ENCODE measurements at regions not wholly inside any gene's neighbourhood (a gene's known extent, or its start where the extent isn't known, plus 50 kb on each side); places are given as distances from the start of the nearest gene placed in this dataset.

DNA sequence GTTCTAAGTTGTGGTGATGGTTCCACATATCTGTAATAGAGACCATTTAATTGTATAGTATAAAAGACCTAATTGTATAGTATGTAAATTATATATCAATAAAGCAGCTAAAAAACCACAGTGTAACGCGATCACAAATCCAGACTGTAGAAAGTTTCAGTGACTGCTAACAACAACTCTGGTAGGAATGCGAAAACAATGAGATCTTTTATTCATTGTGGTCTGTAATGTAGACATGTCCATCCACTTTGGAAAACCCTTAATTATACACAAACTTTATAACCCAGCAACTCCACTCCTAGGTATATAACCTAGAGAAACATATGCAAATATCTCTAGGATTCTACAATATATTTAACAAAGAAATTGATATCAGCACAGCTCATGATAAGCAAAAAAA is 549.5 kb downstream of the SLITRK1 start:
- no peak for DNase-seq (ENCODE audit: low spot score)

GRCh38 chr13:83327091-83327490 is 555.2 kb downstream of the SLITRK1 start:
- DNase-seq (ENCODE audit: low spot score): no peak

GRCh38 chr13:83325125-83325853 is 557.0 kb downstream of the SLITRK1 start:
- DNase-seq (ENCODE audit: low spot score): no peak

DNA sequence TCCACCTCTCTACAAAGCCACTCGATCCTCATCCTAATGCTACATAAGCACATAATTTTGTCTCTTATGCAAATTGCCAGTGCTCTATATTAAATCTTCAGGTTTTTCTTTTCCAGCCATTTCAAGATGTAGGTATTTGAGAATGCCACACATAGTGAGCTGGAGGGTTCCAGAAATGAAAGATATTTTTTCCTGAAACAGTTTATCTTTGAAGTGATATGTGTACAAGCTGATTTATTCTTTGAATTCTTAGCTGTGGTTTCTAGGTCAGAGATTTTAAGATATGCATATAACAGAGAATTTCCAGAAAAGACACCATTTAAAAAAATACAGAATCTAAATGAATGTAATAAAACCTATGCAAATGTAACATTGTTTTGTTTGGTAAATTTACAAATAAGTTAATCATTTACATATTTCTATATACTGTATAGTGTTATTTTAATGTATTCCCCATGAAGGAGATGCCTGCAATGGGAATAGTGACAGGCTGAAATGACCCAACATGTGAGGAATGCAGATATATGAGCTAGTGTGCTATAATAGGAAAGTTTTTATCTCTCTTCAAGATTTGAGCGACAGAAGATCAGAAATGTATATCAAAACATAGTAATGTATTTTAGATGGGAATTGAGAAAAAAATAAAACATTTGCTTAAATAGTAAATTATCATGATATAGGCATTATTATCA is 570.2 kb downstream of the SLITRK1 start:
- DNase-seq (ENCODE audit: low spot score): no peak

- no peak for DNase-seq (ENCODE audit: low spot score)
Observed at GRCh38 chr13:83298617-83299016, 583.7 kb downstream of the SLITRK1 start.

DNA sequence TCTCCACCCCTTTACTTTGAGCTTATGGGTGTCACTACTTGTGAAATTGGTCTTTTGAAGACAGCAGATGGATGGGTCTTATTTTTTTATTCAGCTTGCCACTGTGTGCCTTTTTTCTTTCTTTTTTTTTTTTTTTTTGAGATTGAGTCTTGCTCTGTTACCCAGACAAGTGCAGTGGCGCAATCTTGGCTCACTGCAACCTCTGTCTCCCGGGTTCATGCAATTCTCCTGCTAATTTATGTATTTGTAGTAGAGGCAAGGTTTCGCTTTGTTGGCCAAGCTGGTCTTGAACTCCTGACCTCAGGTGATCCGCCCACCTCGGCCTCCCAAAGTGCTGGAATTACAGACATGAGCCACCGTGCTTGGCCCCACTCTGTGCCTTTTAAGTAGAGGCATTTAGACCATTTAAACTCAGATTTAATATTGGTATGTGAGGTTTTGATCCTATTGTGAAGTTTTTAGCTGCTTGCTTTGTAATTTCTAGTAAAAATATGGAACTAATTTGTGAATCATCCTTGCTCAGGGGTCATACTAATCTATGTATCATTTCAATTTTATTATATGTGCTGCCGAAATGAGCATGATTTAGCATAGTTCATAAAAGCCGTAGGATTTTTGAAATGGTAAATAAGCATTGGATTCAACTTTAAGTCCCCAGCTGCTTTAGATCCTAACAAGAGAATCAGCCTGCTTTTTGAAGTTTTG is 584.5 kb downstream of the SLITRK1 start:
- no peak for DNase-seq (ENCODE audit: low spot score)

DNA sequence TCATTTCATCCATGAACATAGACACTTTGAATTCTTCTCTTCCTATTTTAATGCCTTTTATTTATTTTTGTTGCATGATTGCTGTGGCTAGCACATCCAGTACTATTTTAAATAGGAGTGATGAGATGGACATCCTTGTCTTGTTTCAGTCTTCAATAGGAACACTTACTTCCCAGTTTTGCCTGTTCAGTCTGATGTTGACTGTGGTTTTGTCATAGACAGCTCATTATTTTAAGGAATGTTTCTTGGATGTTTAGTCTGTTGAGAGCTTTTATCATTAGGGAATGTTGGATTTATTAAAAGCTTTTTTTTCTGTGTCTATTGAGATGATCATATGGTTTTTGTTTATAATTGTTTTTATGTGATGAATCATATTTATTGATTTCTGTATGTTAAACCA is 586.6 kb downstream of the SLITRK1 start:
- DNase-seq (ENCODE audit: low spot score): no peak

DNA sequence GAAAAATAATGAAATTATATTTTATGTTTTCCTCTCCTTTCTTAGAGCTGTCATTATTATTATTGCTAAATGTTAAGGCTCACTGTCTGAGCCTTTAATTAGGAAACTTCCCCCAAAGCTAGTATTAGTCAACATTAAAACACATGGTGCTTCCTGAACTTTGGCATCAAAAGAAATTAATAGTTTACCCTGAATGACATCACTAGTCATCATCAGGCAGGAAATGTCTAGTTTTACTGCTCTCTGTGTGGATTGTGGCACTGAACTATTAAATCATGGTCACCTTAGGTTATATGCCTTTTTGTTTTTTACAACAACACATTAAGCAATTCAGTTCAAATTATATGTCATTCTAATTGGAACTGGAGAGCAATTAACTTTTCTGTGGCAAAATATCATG is 595.5 kb downstream of the SLITRK1 start:
- no peak for DNase-seq (ENCODE audit: low spot score)

DNA sequence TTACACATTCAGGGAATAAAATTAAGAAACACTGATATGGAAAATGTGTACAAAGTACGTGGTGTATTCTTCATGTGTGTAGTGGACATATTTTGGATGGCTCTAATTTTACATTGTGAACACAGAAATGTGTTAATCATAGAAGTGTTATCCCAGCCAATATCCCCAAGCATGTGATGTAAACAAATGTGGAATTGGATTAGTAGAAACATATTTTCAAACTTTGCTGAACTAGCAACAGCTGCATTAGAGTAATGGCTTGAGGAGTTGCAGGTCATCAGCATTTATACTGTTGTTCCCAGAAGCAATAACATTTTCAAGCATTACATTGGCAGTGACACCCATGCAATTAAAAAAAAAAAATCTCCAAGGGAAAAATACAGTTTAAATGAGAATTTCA is 600.6 kb downstream of the SLITRK1 start:
- no peak for DNase-seq (ENCODE audit: low spot score)

DNA sequence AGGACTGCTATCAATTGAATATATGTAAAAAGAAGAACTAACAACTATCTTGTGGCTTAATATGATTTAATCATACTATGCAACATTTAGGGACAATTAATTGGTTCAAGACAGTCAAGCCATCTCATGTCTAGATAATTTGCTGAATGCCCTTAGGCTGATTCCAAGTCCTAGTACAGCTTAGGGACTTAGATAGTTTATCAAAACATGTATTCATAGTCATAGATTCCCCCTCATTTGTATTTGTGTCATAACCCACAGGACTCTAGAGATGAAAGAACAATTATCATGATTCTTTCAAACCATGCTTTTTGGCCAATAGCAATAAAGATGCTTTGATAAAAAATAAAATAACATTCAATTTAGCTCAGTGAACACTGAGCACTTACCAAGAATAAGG is 607.6 kb downstream of the SLITRK1 start:
- peak; percentile 1 for DNase-seq (ENCODE audit: low spot score)

- no peak for DNase-seq (ENCODE audit: low spot score)
Observed at GRCh38 chr13:83272652-83273240, 609.5 kb downstream of the SLITRK1 start.

- DNase-seq (ENCODE audit: low spot score): no peak
Observed at GRCh38 chr13:83272076-83272475, 610.2 kb downstream of the SLITRK1 start.

GRCh38 chr13:83265279-83265678 is 617.0 kb downstream of the SLITRK1 start:
- no peak for DNase-seq (ENCODE audit: low spot score)

DNA sequence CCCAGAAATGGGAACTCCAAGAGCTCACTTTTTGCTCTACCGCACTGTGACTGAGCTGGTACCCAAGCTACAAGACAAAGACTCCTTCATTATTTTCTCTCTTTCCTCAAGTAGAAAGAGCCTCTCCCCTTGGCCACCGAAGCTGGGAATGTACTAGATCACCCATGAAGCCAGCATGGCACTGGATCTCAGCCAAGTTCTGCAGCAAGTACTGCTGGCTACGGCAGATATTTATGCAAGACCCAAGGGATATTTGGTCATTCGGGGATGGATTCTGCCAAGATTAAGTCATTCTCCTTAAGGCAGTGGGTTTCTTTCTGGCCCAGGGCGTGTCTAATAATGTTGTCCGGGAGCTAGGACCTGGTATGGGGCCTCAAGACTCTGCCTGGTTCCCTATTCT is 633.5 kb downstream of the SLITRK1 start:
- no peak for DNase-seq (ENCODE audit: low spot score)

- DNase-seq (ENCODE audit: low spot score): no peak
Observed at GRCh38 chr13:83232626-83233025, 649.6 kb downstream of the SLITRK1 start.

DNA sequence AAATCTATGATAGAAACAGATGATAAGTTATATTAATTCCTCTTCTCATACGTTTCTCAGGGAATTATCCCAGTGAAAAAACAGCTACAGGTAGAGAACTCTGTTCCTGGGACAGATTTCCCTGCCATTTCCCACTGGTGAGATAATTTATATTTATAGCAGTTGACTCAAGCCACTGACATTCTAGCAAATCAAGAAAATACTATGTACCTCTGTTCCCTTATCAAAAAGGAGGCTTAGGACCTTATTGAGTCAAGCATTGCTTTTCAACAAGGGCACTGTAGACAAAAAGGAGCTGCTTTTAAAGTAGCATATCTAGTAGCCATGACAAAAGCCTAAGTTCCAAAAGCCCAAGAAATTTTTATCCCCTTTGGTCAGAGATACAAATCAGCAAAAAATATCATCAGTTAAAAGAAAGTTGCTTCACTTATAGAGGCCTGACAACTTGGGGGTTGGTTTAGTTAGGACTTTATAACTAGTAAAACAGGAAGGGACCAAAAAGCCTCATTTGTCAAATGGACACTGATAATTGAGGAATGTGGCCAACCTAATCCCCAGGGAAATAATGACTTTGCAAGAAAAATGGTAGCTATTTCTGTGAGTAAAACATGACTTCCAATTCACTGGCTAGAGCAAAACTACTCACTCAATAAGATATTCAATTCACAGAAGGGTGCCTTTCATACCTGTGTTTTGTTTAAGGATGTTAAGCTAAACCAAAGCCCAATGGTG is 652.5 kb downstream of the SLITRK1 start:
- no peak for DNase-seq (ENCODE audit: low spot score)

DNA sequence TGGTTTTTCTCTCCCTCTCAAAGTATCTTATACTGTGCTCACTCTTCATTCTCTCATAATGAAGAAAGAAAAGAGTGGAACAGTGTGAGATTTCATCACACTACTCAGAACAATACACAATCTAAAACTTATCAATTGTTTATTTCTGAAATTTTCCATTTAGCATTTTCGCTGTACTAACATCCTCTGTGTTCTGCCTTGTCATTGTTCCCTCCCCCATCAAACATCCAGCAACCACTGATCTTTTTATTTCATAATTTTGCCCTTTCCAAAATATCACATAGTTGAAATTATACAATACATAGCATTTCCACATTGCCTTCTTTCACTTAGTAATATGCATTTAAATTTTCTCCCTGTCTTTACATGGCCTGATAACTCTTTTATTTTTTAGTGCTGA is 658.7 kb downstream of the SLITRK1 start:
- DNase-seq (ENCODE audit: low spot score): no peak

DNA sequence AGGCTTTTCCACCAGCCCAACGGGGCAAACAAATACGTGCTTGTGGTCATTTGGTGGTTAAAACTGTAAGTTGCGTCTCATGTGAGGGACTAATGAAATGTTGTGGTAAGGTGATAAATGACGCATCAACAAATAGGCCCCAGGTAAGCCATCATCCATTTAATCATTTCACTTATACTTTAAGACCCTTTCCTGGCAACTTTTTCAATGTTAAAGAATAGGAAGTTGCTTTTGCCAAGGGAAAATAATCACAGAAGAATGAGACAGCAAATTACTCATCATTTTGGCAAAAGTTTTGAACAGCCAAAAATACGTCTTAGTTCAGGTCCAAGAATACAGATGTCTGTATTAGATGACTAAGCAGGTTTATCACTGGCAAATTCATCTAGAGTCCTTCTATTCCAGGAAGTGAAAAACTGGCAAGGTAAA is 660.4 kb downstream of the SLITRK1 start:
- DNase-seq (ENCODE audit: low spot score): no peak

DNA sequence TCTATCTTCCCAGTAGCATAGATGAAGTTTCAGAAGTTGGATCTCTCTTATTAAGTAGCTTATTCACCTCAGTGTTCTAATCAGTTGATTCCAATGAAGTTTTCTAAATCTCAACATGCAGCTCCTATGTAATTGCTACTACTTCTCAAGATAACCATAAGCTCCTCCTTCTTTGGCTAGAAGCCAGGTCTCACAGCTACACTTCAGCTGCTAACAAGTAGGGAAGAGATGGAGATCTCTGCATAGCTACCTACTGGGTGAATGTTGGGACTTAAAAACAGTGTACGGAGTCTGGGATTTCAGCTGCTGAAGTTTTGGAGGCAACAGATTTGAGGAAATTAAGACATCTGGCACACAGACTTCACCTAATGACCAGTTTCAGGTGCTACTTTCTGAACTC is 661.0 kb downstream of the SLITRK1 start:
- no peak for DNase-seq (ENCODE audit: low spot score)

DNA sequence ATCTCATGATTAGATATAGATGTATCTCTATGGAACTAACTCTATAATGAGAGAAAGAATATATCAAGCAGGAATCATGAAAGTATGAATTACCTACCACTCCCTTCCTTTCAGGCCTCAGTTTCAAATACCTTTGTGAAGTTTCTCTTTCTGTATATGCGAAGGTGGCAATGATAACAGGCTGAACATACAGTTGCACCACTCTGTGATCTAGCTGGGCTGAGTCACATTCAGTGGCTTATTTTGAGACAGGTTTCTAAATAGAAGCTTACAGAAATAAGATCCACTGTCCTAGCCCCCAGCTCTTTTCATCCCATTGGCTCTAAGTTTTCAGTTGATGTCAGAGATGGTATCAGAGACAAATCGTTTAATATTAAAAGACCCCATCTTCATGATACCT is 662.0 kb downstream of the SLITRK1 start:
- no peak for DNase-seq (ENCODE audit: low spot score)

- DNase-seq (ENCODE audit: low spot score): no peak
Observed at GRCh38 chr13:83219832-83220231, 662.4 kb downstream of the SLITRK1 start.
